GM21390 (cell line): ENCODE measurements at regions not wholly inside any gene's neighbourhood (a gene's known extent, or its start where the extent isn't known, plus 50 kb on each side); places are given as distances from the start of the nearest gene placed in this dataset.

ENCODE experiments used
- ATAC-seq: cut with Tn5 transposase; IDR thresholded peaks from one replicate; pipeline ENCODE4 v1.9.1; 2021; ENCODE audit not compliant: unreplicated experiment

DNA sequence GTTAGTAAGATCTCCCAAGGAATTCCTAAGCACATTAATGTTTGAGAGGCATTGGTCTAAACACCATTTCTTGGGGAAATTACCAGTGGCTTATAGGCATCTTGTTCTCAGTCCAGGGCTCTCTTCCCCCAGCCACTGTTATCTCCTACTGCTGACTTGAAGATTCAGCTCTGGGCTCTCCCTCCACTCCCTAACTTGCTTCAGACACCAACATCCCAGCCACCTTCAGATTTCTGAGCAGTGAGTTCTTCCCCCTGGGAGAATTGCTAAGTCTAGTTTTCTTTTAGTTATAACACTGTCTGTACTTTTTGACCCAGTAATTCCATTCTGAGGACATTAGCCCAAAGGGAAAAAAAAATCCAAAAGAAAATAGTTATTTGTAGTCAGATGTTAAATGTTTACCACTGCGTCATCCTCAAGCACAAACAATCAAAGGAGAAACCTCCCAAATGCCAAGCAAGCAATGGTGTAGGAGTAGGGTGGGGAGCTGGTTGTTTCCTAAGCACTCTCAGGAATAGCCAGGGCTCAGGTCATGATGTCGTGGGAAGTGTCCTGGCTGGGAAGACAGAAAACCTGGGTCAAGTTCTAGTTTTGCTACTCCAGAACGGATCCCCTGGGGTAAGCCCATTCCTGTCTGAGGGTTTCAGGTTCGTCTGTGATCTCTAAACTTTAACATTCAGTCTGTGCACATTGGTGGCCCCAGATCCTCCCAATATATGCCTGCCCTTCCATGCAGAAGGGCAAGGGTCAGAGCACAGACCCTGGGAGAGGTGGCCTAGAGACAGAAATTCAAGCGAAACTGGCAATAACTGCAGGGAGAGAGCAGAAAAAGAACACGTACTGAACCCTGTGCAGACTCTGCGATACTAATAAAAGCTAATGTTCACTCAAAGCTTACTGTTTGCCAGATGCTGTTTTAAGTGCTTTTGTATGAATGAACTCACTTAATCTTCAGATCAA lies 191.1 kb upstream of the FGGY start:
- no peak for ATAC-seq

DNA sequence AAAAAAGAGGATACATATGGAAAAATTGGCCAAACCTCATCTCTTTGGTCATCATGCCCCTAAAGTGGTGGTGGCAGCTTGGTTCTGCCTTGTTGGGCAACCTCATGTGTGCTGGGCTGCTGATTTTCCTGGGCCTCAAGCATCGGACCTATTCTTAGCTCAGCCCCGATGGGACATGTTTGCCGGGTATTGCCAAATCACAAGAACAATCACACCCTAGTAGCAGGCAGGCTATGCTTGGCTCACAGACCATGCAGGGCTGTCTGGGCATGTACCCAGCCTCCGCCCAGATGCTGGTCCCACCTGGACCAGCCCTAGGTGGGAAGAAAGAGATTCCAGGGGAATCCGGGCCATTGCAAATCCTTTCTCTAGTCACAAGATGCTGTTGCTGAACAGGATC lies 189.4 kb upstream of the FGGY start:
- no peak for ATAC-seq

DNA sequence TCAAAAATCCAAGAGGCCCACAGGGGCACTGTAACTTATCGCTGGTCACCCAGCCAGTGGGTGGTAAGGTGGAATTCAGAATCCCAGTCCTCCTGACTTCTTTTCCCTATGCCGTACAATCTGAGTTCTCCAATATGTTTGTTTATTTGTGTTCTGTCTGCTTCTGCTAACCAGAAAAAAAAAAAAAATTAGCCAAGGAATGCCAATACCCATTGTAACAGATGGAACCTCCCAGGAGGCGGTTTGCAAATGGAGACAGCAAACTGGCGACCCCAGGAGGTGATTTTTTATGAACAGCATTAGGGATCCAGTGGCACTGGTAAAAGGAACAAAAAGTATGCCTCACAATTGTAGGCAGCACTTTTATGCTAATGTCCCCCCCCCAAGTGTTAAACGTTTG lies 189.0 kb upstream of the FGGY start:
- ATAC-seq, result no peak

DNA sequence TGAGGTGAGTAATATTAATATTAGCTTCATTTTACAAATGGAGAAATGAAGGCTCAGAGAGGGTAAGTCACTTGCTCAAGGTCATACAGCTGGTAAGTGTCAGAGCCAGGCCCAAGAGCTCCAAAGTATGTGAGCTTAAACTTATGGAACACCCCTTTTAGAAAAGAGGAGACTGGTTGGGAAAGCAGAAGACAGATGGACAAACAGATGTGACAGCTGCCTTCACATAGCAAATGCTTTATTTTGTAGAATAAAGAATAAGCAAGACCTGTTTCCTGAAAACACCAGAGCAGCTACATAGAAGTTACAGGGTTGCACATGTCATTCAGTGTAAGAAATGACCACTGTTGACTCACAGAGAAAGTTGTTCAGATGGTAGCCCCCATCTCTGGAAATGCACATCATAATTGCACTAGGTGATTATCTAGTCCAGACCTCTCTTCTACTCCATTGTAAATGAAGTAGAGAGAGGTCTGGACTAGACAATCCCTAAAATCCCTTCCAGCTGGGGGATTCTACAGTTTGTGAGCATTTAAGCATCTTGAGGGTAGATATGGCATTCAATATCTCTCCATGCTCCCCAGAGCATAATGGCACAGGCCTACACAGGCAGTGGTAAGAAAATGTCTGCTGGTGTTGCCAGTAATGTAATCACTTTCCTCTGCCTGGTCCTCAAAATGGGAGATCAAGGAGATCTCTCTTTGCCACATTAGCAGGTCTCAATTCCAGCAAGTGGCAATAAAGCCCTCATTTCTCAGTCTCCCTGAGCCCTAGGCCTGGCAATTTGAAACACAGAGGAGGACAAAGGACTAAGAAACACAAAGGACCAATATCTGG lies 188.2 kb upstream of the FGGY start:
- no peak for ATAC-seq

DNA sequence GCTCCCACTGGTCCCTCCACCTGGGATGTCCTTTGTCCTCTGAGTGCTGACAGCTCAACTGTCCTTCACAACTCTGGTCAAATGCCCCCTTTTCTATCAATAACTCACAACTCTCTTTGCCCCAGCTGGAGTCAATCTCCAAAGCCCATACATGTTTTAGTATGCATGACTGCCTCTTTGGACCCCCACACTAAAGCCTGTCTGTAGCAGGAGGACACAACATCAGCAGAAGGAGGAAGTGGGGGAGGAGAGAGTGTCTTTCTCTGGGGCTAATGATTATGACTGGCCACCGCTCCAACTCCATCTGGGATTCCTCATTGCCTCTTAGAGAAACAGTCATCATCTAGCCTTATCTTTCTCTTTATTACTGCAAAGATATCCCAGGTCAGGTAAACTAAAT lies 186.6 kb upstream of the FGGY start:
- no peak for ATAC-seq

DNA sequence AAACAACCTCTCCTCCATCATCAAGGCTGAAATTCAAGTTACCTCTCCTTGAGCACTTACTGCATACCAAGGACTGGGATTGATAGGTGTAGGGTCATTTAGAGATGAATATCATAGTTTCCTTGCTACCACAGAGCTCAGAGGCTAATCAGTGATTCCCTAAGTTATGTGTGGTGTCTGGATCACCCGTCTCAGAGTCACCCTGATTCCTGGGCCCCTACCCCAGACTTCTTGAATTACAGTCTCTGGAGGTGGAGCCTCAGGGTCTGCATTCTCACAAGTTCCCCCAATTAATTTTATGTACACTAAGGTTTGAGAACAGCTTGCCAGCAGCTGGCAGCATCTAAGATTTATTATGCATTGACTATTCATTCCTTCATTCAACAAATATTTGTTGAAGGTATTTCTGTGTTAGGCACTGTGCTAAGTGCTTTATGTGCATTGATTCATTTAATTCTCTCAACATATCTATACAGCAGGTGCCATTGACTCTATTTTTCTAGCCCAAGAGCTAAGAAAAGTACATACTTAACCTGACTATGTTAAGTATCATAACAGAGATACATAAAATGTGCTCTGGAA lies 182.9 kb upstream of the FGGY start:
- ATAC-seq, result no peak

DNA sequence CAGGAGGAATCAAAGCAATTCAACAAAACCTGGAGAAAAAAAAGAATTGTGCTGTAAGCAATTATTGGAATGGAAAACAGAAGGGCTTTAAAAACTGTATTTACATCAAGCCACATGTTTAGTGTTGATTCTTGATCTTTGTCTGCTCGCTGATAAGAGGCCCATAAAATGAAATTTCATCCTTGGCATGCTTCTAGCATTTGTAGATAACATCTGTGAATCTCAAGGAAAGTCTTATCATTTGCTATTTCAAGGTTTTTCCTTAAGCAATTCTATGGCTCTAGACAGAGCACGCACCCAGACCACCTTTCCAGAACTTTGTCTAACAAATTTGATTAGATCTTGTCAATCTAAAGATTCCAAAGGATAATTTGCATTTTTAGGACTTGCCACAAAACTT lies 181.0 kb upstream of the FGGY start:
- no peak for ATAC-seq

DNA sequence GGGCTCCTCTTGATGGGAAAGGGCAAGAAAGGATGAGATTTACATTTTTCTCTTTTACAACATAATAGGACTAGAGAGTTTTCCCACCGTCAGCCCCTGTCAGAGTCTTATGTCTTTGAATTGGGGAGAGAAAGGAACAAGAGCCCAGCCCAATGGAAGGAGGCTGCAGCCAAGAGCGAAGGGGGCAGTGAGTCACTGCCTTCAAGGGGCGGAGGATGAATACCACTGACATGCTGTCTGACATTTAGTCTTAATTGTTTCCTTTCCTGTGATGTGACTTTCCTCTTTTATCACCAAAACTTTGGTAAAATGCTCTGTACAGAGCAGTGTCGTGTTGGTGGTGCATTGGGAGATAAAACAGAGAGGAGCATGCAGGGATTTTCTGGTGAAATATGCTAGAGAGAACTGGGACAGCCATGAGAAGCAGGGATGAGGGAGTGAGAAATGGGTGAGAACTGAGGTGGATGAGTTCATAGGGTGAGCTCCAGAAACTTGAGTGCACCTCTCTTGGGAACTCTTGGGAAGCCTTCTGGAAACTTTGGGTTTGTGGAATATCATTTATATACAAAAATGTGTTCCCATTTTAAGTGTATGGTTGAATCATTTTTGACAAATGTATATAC lies 179.9 kb upstream of the FGGY start:
- ATAC-seq, result no peak

DNA sequence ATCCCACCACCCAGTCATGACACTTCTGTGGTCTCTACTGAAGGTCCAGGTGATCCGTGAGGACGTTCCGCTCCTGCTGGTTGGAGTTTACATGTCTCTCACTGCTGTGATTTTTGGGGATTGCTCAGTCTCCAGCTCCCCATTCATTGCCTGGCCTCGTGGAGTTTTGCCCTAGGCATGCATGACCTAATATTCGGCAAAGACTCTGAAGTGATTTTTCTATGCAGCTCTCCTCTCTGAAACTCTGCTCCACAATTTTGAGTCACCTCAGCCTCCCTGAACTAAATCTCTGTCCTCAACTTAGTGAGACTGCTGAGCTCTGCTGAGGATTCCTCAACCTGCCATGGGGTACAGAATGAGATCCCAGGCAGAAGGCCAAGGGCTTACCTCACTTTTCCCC lies 174.4 kb upstream of the FGGY start:
- ATAC-seq, result no peak

DNA sequence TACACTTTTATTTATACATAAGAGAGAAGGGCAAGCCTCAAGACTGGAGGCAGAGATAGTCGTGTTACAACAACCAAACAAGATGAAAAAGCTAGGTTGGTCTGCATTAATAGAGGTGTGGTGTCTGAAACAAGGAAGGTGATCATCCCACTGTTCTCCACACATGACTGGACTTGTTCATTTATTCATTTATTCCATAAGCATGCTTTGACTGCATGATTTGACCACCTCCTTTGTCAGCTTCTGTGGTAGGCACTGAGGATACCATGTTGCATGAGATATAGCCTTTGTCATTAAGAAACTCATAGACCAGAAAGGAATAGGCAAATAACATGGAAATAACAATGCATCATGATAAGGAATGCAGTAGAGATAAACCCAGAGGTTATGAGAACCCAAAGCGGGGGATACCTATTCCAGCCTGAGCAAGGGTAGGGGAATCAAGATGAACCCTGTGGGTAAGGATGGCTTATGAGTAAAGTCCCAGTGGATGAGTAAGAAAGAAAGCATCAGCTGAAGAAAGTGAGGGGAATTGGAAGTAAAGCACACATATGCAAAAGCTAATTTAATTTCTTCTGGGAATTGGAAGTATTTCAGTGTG lies 173.7 kb upstream of the FGGY start:
- ATAC-seq, result no peak

DNA sequence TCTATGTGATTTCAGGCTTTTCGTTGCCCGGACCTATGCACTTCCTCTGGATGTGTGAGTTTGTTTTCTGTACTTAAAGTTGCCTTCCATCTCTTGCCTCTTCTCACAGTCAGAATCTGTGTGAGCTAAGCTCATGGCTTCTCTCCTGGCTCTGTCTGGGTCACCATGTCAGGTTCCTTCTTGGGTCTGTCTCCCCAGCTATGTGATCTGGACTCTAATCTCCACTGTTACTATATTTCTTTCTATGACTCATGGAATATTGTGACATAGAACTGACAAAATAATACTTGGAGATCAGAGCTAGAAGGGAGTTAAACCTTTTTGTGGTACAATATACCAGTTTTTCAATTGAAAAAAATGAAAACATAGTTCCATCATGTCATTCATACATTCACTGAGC lies 172.7 kb upstream of the FGGY start:
- no peak for ATAC-seq

DNA sequence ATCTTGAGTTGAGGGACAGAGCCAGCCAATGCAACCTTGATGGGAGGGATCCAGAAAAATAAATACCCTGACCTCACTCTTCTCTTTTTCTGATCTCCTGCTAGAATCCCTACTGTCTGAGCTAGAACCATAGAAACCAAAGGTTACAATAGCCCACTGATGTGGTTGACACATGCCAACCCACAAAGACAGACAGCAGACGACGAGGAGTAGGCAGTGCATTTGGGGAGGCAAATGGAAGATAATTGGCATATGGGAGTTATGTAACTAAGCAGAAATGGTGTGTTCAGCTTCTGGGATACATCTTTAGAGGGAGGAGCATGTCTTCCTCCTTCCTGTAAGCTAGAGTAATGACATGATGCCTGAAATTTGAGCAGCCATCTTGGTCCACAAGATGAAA lies 171.7 kb upstream of the FGGY start:
- no peak for ATAC-seq

DNA sequence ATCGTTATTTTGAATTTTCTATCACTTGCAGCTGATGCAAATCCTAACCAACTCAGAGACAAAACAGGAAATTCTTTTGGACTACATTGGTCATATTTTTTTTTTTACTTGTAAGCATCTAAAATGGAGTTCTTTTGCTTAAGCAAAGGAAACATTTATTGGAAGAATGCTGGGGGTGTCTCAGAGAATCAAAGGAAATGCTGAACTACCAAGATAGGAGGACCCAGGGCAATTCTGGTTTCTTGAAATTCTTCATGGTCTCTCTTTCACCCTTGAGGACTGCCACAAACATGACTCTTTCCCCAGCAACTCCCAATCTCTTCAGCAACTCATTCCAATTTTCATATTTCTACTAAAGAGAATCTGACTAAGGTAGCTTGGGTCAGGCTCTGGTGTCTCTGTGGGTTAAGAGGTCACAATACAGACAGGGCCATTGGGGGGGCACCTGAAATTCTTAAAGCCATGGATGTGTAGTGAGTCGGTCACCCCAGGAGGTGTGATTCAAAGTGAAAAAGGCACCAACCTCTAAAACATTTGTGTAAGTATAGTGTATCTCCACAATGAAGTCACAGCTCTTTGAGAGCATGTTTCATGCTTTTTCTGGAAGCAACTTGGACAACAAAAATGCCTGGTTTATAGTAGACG lies 171.1 kb upstream of the FGGY start:
- no peak for ATAC-seq

DNA sequence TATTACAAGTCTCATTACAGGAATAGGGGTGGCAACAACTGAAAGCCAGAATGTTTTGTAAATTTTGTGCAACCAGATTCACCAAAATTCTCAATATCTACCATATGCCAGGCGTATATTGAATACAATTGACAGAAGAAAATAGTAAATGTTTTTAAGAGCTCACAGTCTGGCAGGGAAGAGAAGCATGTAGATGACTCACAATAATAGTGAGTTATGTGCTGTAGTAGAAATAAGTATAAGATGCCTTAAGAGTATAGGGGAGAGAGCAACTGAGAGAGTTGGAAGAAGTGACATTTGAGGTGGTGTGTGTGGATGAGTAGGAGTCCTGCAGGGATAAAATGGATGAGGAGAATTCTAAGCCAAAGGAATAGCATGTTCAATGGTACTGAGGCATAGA lies 170.5 kb upstream of the FGGY start:
- ATAC-seq, result no peak

DNA sequence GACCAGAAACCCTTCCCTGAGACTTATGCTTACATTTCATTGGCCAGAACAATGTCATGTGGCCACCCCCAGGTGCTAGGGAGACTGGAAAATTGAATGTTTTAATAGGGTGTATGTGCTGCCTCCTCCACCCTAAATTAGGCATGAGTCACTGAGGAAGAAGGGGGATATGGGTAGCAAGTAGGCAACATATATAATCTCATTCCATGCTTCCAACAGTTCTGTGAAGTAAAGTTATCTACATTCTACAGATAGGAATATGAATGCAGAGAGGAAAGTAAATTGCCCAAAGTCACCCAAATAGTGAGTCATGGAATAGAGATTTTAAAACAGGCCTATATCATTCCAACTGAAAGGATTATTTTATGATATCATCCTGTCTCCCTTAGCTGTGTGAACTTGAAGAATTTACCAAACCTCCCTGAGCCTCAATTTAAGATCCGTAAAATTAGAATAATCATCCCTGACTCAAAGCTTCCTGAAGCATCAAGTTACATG lies 168.6 kb upstream of the FGGY start:
- no peak for ATAC-seq

DNA sequence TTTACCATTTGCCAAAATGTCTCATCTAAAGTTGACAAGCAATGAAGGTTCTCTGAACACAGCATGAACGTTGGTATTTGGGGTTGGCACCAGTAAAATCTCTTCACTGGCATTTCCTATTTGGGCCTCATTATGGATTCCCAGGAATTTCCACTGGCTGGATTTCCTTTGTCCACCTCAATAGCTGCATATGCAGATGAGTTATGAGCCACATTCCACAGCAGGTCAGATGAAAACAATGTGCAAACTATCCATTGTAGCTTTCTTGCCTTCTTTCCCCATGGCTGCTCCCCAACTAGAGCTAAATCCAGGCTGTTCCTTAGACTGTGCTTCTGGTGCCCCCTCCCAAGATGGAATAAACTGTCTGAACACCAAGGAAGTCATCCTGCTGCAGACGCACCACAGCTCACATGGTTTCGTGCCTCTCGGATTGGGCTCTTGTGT lies 168.1 kb upstream of the FGGY start:
- ATAC-seq, result no peak

DNA sequence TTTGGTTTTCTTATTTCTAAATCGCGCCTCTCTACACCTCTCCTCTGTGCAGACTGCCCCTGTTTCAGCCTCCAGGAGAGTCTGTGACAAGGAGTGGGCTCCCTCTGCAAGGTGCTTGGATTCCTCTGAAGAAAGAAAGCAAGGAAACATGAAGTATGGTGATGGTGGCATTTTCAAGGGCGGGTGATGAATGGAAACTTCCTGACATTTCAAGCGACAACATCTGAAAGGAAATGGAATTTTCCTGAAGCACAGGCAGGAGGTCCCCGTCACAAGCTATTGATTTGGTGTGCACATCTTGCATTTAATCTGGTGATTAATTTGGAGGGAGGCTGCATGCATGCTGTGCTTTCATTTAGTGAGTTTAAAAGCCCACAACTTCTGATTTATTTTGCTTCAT lies 164.6 kb upstream of the FGGY start:
- ATAC-seq, result no peak

DNA sequence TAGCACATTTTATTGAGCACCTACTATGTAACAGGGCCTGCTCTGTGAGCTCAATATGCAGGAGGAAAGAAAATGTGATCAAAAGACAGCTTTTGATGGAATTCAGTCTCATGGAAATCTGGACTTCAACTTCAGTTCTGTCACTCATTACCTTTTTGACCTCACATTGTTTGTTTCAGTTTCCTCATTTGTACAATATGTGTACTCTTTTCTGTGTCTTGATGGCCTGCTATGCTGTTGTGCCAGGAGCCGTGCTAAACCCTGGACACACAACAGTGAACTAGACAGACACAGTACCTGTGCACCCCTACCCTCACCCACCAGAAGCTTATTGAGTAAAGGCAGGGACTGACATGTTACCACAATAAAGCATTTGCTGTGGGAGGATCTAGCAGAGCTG lies 162.9 kb upstream of the FGGY start:
- ATAC-seq, result no peak

DNA sequence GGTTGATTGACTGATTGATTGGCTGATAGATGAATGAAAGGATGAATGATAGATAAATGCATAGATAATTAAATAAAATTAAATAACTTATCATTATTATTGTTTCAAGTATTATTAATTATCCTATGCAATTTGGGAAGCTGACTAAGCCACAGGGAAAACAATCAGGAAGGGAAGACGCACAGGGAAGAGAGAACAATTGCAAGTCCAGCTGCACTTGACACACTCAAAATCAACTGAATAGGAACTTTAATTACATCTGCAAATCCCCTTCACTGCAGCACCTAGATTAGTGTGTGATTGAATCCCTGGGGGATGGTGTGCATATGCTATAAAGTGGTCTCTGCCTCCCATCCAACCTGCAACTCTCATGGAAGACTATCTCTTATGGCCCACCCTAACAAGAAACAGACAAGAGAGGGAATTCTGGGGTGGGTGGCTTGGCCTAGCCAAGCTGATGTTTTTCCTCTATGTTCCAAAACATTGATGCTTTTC lies 161.1 kb upstream of the FGGY start:
- ATAC-seq, result no peak
